ENCODE measurements at regions not wholly inside any gene's neighbourhood (a gene's known extent, or its start where the extent isn't known, plus 50 kb on each side); places are given as distances from the start of the nearest gene placed in this dataset.

GRCh38 chr18:54750350-54750749, 77.9 kb upstream of the RAB27B start:
- TF ChIP-seq CTCF (IDR thresholded peaks at IDR 0.05; ENCODE audit: low read depth, low read length, poor library complexity, severe bottlenecking) (no peak), EZH2phosphoT487 (IDR thresholded peaks at IDR 0.05; ENCODE audit: borderline replicate concordance, low read length) (no peak)
